ENCODE measurements at regions not wholly inside any gene's neighbourhood (a gene's known extent, or its start where the extent isn't known, plus 50 kb on each side); places are given as distances from the start of the nearest gene placed in this dataset.
"Not testable (repeated sequence)": the region's sequence is repeated elsewhere in the genome, so short reads cannot be mapped to it uniquely, and the experiment has no call there.

DNA sequence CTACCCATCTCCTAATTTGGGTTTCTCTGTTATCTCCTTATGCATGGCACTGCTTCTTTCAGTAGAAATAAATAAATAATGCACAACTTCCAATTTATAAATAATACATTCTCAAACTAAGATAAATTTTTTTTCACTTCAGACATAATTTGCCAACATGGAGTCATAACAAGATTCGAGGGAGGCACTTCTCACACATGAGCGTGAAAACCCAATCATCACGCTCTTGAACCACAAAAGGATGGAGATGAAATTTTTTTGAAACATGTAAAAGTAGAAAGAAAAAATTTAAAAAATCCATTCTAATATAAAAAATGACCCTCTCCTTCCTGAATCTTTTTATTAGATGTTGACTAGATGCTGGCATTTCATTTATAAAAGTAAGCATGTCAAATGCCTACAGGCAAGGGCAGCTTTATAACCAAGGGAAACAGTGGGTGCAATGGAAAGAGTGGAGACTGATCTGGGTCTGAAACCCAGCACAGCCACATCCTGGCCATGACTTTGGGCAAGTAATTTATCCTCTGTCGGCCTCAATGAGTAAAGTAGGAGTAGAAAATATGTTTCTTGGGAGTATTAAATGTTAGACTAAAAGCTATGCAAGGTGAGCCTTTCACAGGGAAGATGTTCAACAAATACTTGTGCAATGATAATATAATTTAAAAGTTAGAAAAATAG is 185.0 kb downstream of the STK31 start:
- TF ChIP-seq, protein P1, sequence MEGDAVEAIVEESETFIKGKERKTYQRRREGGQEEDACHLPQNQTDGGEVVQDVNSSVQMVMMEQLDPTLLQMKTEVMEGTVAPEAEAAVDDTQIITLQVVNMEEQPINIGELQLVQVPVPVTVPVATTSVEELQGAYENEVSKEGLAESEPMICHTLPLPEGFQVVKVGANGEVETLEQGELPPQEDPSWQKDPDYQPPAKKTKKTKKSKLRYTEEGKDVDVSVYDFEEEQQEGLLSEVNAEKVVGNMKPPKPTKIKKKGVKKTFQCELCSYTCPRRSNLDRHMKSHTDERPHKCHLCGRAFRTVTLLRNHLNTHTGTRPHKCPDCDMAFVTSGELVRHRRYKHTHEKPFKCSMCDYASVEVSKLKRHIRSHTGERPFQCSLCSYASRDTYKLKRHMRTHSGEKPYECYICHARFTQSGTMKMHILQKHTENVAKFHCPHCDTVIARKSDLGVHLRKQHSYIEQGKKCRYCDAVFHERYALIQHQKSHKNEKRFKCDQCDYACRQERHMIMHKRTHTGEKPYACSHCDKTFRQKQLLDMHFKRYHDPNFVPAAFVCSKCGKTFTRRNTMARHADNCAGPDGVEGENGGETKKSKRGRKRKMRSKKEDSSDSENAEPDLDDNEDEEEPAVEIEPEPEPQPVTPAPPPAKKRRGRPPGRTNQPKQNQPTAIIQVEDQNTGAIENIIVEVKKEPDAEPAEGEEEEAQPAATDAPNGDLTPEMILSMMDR (conservative IDR thresholded peaks at IDR 0.05; ENCODE audit: control insufficient read depth, insufficient read depth, low read depth, low read length), result no peak
- no peak for DNase-seq (ENCODE audit: low read depth)
- H3K4me3 ChIP-seq (ENCODE audit: control insufficient read depth, low read depth, low read length), result no peak overlapping the region

DNA sequence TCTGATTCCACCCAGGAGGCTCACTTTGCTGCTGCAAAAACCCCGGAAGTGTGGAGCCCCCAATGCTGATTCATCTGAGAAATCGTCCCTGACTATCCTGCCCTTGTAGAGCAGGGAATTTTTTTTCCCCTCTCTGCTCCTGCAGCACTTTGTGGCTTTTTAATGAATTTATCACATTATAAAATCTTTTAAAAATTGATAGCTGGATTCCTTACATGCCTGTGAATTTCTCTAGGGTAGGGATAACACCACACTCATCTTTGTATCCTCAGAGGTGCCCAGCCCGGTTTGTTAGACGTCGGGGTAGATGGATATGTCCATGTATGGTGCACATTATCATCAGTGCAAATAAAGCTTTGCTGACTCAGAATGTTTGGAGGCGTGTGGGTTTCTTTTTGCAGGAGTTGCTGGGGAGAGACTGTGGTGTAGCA is 185.7 kb downstream of the STK31 start:
- H3K4me3 ChIP-seq (ENCODE audit: control insufficient read depth, low read depth, low read length), result no peak overlapping the region
- DNase-seq (ENCODE audit: low read depth), result no peak
- TF ChIP-seq, protein P1 (conservative IDR thresholded peaks at IDR 0.05; ENCODE audit: control insufficient read depth, insufficient read depth, low read depth, low read length), result no peak

- no peak for DNase-seq (ENCODE audit: low read depth)
- TF ChIP-seq, protein P1 (conservative IDR thresholded peaks at IDR 0.05; ENCODE audit: control insufficient read depth, insufficient read depth, low read depth, low read length), result no peak
- H3K4me3 ChIP-seq (ENCODE audit: control insufficient read depth, low read depth, low read length), result no peak overlapping the region
These were observed 188.6 kb downstream of the STK31 start for GRCh38 chr7:23898619-23899018.

GRCh38 chr7:23904901-23905300 is 194.9 kb downstream of the STK31 start:
- not testable (repeated sequence) for H3K4me3 ChIP-seq (ENCODE audit: control insufficient read depth, low read depth, low read length); DNase-seq (ENCODE audit: low read depth)

DNA sequence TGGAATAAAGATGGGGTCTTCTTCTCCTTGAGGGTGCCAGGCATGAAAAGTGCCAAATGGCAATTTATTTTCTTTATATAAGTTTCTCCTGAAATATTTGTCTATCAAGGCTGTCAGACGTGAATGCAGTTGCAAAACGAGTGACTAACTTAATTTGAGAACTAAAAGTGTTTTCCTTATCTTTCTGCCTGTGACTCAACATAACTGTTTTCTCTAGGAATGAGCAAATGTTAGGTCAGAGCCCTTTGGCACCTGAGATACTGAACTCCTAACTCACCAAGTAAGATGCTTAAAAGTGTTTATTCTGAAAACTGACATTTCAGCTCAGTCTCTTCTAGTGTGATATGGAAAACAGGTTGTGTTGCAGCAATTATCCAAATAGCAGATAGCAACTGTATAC is 197.0 kb downstream of the STK31 start:
- TF ChIP-seq, protein P1 (conservative IDR thresholded peaks at IDR 0.05; ENCODE audit: control insufficient read depth, insufficient read depth, low read depth, low read length), result no peak
- no peak overlapping the region for H3K4me3 ChIP-seq (ENCODE audit: control insufficient read depth, low read depth, low read length)
- DNase-seq (ENCODE audit: low read depth), result no peak

GRCh38 chr7:23909426-23909825 is 199.4 kb downstream of the STK31 start:
- H3K4me3 ChIP-seq (ENCODE audit: control insufficient read depth, low read depth, low read length), result no peak overlapping the region
- no peak for DNase-seq (ENCODE audit: low read depth)
- TF ChIP-seq, protein P1 (conservative IDR thresholded peaks at IDR 0.05; ENCODE audit: control insufficient read depth, insufficient read depth, low read depth, low read length), result no peak

DNA sequence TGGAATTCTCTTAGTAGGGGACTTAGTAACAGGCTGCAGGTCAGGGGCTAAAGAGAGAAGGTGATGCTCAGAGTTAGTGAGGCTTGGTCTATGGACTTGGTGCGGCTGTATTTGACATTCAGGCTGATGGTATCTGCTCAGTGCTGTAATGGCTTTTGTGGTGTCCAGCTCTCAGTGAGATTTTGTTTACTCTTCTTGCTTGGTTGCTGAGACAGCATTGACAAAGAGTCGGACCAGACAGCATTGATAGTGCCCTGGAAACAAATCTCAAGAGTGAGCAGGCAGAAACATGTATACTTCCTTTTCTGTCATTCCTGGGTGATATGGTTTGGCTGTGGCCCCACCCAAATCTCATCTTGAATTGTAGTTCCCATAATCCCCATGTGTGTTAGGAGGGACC is 202.0 kb downstream of the STK31 start:
- TF ChIP-seq, protein P1 (conservative IDR thresholded peaks at IDR 0.05; ENCODE audit: control insufficient read depth, insufficient read depth, low read depth, low read length), result no peak
- H3K4me3 ChIP-seq (ENCODE audit: control insufficient read depth, low read depth, low read length), result no peak overlapping the region
- no peak for DNase-seq (ENCODE audit: low read depth)
